Liver (tissue), 8 donors: ENCODE measurements at regions not wholly inside any gene's neighbourhood (a gene's known extent, or its start where the extent isn't known, plus 50 kb on each side); places are given as distances from the start of the nearest gene placed in this dataset.

ENCODE experiments used
- DNase-seq: peaks from one replicate; pipeline ENCODE4 v3.0.0-alpha.2; 2017; ENCODE audit warnings: low spot score
- H3K27ac ChIP-seq, 2 donors: one replicate each; pipeline ENCODE4 v1.7.0; 2013; ENCODE audit warnings: inconsistent platforms in 2 of 2, low read length in 2 of 2, control low read depth in 1 of 2, low read depth in 1 of 2, mild to moderate bottlenecking in 1 of 2
- H3K27me3 ChIP-seq, 4 donors: one replicate each; pipeline versions ENCODE4 v1.6.1 to v1.7.0; 2013; ENCODE audit warnings: low read length in 3 of 4, inconsistent platforms in 1 of 4, mild to moderate bottlenecking in 1 of 4, moderate library complexity in 1 of 4; ENCODE audit not compliant: control insufficient read depth in 4 of 4, insufficient read depth in 4 of 4
- H3K36me3 ChIP-seq, 4 donors: one replicate each; pipeline versions ENCODE4 v1.6.1 to v1.7.0; 2013; ENCODE audit warnings: low read length in 3 of 4, mild to moderate bottlenecking in 3 of 4, low read depth in 1 of 4, moderate library complexity in 1 of 4; ENCODE audit not compliant: control insufficient read depth in 4 of 4, insufficient read depth in 3 of 4
- H3K4me1 ChIP-seq, 4 donors: one replicate each; pipeline versions ENCODE4 v1.6.1 to v1.7.0; 2013; ENCODE audit warnings: low read length in 3 of 4, mild to moderate bottlenecking in 3 of 4, moderate library complexity in 1 of 4; ENCODE audit not compliant: control insufficient read depth in 4 of 4, insufficient read depth in 4 of 4
- H3K4me3 ChIP-seq, 3 donors: one replicate each; pipeline versions ENCODE4 v1.6.1 to v1.7.0; 2013; ENCODE audit warnings: low read length in 3 of 3, control low read depth in 1 of 3, low read depth in 1 of 3, mild to moderate bottlenecking in 1 of 3
- H3K9ac ChIP-seq, 2 donors: one replicate each; pipeline ENCODE4 v1.7.0; 2013; ENCODE audit warnings: low read length in 2 of 2, mild to moderate bottlenecking in 2 of 2, moderate library complexity in 2 of 2, control low read depth in 1 of 2, low read depth in 1 of 2
- H3K9me3 ChIP-seq, 4 donors: one replicate each; pipeline versions ENCODE4 v1.6.1 to v1.7.0; 2013; ENCODE audit warnings: low read length in 3 of 4; ENCODE audit not compliant: control insufficient read depth in 4 of 4
- ATF3 ChIP-seq: IDR thresholded peaks from 2 replicates; pipeline ENCODE4 v1.6.1; 2016; ENCODE audit warnings: antibody characterized with exemption
- CTCF ChIP-seq: fragments of 150-350 bp; IDR thresholded peaks from 2 replicates; pipeline ENCODE4 v1.5.1; 2017; ENCODE audit warnings: improper control_type of control experiment, low read depth, low read length; ENCODE audit not compliant: missing input control
- EGR1 ChIP-seq, 2 donors: IDR thresholded peaks; 2 replicates each; pipeline ENCODE4 v1.6.1; 2016 to 2018; ENCODE audit warnings: antibody characterized with exemption in 2 of 2, low read depth in 2 of 2
- FOXA1 ChIP-seq: IDR thresholded peaks from 2 replicates; pipeline ENCODE4 v1.6.1; 2016; ENCODE audit warnings: antibody characterized with exemption
- FOXA2 ChIP-seq: IDR thresholded peaks from 2 replicates; pipeline ENCODE4 v1.6.1; 2016; ENCODE audit warnings: antibody characterized with exemption
- GABPA ChIP-seq, 2 donors: IDR thresholded peaks in 1 of 2; conservative IDR thresholded peaks in 1 of 2; 2 replicates each; pipeline ENCODE4 v1.6.1; 2016; ENCODE audit warnings: antibody characterized with exemption in 2 of 2, mild to moderate bottlenecking in 1 of 2, moderate library complexity in 1 of 2
- JUND ChIP-seq, 2 donors: IDR thresholded peaks; 2 replicates each; pipeline ENCODE4 v1.6.1; 2016; ENCODE audit warnings: antibody characterized with exemption in 2 of 2
- MAX ChIP-seq: IDR thresholded peaks from 2 replicates; pipeline ENCODE4 v1.6.1; 2016; ENCODE audit warnings: antibody characterized with exemption
- RAD21 ChIP-seq, 2 donors: IDR thresholded peaks; 2 replicates each; pipeline ENCODE4 v1.6.1; 2016; ENCODE audit warnings: antibody characterized with exemption in 2 of 2, mild to moderate bottlenecking in 2 of 2
- REST ChIP-seq: IDR thresholded peaks from 2 replicates; pipeline ENCODE4 v1.6.1; 2016; ENCODE audit warnings: antibody characterized with exemption, mild to moderate bottlenecking
- RXRA ChIP-seq, 2 donors: IDR thresholded peaks; 2 replicates each; pipeline ENCODE4 v1.6.1; 2017 to 2018; ENCODE audit warnings: antibody characterized with exemption in 2 of 2, mild to moderate bottlenecking in 1 of 2
- SP1 ChIP-seq: IDR thresholded peaks from 2 replicates; pipeline ENCODE4 v1.6.1; 2018; ENCODE audit warnings: antibody characterized with exemption, mild to moderate bottlenecking
- TAF1 ChIP-seq: conservative IDR thresholded peaks from 2 replicates; pipeline ENCODE4 v1.6.1; 2016; ENCODE audit warnings: antibody characterized with exemption, mild to moderate bottlenecking
- YY1 ChIP-seq: IDR thresholded peaks from 2 replicates; pipeline ENCODE4 v1.6.1; 2016; ENCODE audit warnings: antibody characterized with exemption, mild to moderate bottlenecking
- ZBTB33 ChIP-seq: IDR thresholded peaks from 2 replicates; pipeline ENCODE4 v1.6.1; 2016; ENCODE audit warnings: antibody characterized with exemption
- WGBS: extraction: QIAGEN DNeasy Blood & Tissue Kit; methylation state at CpG from one replicate; pipeline ENCODE4 v1.1.7; 2013; 5-methylcytosine and 5-hydroxymethylcytosine counted together
- donor health status: healthy.
- donor health status: healthy.
- donor health status: healthy.
- donor health status: healthy.
- donor health status: healthy.

- TF ChIP-seq GABPA (IDR thresholded peaks at IDR 0.05 in 1 of 2, conservative IDR thresholded peaks at IDR 0.05 in 1 of 2): no peak
- TF ChIP-seq JUND (IDR thresholded peaks at IDR 0.05): no peak
- no peak for TF ChIP-seq ZBTB33
- no peak for TF ChIP-seq ATF3
- no peak for TF ChIP-seq EGR1 (IDR thresholded peaks at IDR 0.05; ENCODE audit: low read depth in 2 of 2)
- TF ChIP-seq CTCF: no peak
- TF ChIP-seq MAX: no peak
- no peak for TF ChIP-seq RAD21 (IDR thresholded peaks at IDR 0.05)
- no peak for TF ChIP-seq TAF1
- no peak for TF ChIP-seq FOXA2
- no peak for TF ChIP-seq YY1
- TF ChIP-seq SP1: no peak
- no peak for TF ChIP-seq FOXA1
- TF ChIP-seq RXRA (IDR thresholded peaks at IDR 0.05): no peak
- no peak for DNase-seq
- Histone ChIP-seq H3K9me3 (no peaks in the 10 kb centered on the region), H3K4me1 (no peaks in the 10 kb centered on the region), H3K36me3 (no peaks in the 10 kb centered on the region), H3K27me3 (no peaks in the 10 kb centered on the region), H3K4me3 (no peak overlapping the region), H3K27ac (no peak overlapping the region), H3K9ac (no peak overlapping the region)
- 63% methylated on average over 5 of the region's 5 CpGs for WGBS
These were observed 139.7 kb upstream of the POGK start for GRCh38 chr1:166699613-166700012.

- no peaks in the 10 kb centered on the region for H3K9me3 ChIP-seq
- TF ChIP-seq JUND (IDR thresholded peaks at IDR 0.05): no peak
- no peak for TF ChIP-seq FOXA1
- TF ChIP-seq TAF1: no peak
- no peak for TF ChIP-seq CTCF
- TF ChIP-seq SP1: no peak
- TF ChIP-seq RXRA (IDR thresholded peaks at IDR 0.05): no peak
- no peak for TF ChIP-seq RAD21 (IDR thresholded peaks at IDR 0.05)
- no peak for TF ChIP-seq REST
- TF ChIP-seq ZBTB33: no peak
- 63% methylated on average over 4 of the region's 4 CpGs for WGBS
- no peak overlapping the region for H3K9ac ChIP-seq
- no peak overlapping the region for H3K27ac ChIP-seq
- no peaks in the 10 kb centered on the region for H3K27me3 ChIP-seq
- no peaks in the 10 kb centered on the region for H3K36me3 ChIP-seq
- DNase-seq: no peak
- H3K4me1 ChIP-seq: no peaks in the 10 kb centered on the region
- H3K4me3 ChIP-seq: no peak overlapping the region
These were observed 138.6 kb upstream of the POGK start for GRCh38 chr1:166700696-166701095.
